WTC11 (cell line): ENCODE measurements at regions not wholly inside any gene's neighbourhood (a gene's known extent, or its start where the extent isn't known, plus 50 kb on each side); places are given as distances from the start of the nearest gene placed in this dataset.

Experiments used
- ATAC-seq: fragments of 200-7000 bp; cut with Tn5 transposase; 2 replicates; pipeline ENCODE4 v1.10.0; 2021; ENCODE audit warnings: mild to moderate bottlenecking, moderate library complexity
- CTCF ChIA-PET: fragments of 300-600 bp; sonication (Branson Sonifier 250); formaldehyde crosslinking; loops from one replicate; lab custom pipeline; 2021; ENCODE audit warnings: antibody characterized with exemption; lab: Charles Lee
- POLR2A ChIA-PET: fragments of 350-600 bp; sonication (Branson Sonifier 250); formaldehyde crosslinking; loops from one replicate; lab custom pipeline; 2021; ENCODE audit warnings: antibody characterized with exemption; lab: Charles Lee
- DNase-seq: peaks from one replicate; pipeline ENCODE4 v3.0.0; 2021; ENCODE audit warnings: low spot score
- H3K27ac Mint-ChIP-seq: 2 replicates; pipeline ENCODE4 v1.8.0; 2021; ENCODE audit warnings: mixed read lengths
- H3K27me3 Mint-ChIP-seq: 2 replicates; pipeline ENCODE4 v1.8.0; 2021; ENCODE audit warnings: low read depth, mild to moderate bottlenecking, moderate library complexity, mixed read lengths
- H3K36me3 Mint-ChIP-seq: 2 replicates; pipeline ENCODE4 v1.8.0; 2021; ENCODE audit warnings: mixed read lengths
- H3K4me1 Mint-ChIP-seq: 2 replicates; pipeline ENCODE4 v1.8.0; 2022; ENCODE audit warnings: mixed read lengths
- H3K4me3 Mint-ChIP-seq: 2 replicates; pipeline ENCODE4 v1.8.0; 2021; ENCODE audit warnings: mild to moderate bottlenecking, moderate library complexity, mixed read lengths
- H3K9me3 Mint-ChIP-seq: 2 replicates; pipeline ENCODE4 v1.8.0; 2021; ENCODE audit warnings: mixed read lengths
- FOXP1 ChIP-seq: sonication (generic); formaldehyde crosslinking; IDR thresholded peaks from 2 replicates; pipeline ENCODE4 v1.8.0; 2022; ENCODE audit warnings: missing genetic modification reagents, mild to moderate bottlenecking, moderate library complexity, borderline replicate concordance
- GRHL2 ChIP-seq: fragments of 250-450 bp; sonication (Bioruptor Pico); IDR thresholded peaks from 2 replicates; pipeline ENCODE4 v1.8.0; 2022; ENCODE audit warnings: mild to moderate bottlenecking, moderate library complexity; ENCODE audit not compliant: insufficient replicate concordance, severe bottlenecking
- IRF2 ChIP-seq: sonication (generic); formaldehyde crosslinking; IDR thresholded peaks from 2 replicates; pipeline ENCODE4 v1.8.0; 2022; ENCODE audit warnings: low read depth, missing genetic modification reagents, borderline replicate concordance
- NFYB ChIP-seq: sonication (generic); formaldehyde crosslinking; conservative IDR thresholded peaks from 2 replicates; pipeline ENCODE4 v1.8.0; 2022; ENCODE audit warnings: low read depth, missing genetic modification reagents
- RELA ChIP-seq: sonication (generic); formaldehyde crosslinking; IDR thresholded peaks from 2 replicates; pipeline ENCODE4 v1.8.1; 2022; ENCODE audit warnings: missing genetic modification reagents, mild to moderate bottlenecking, borderline replicate concordance
- SMAD3 ChIP-seq: sonication (generic); formaldehyde crosslinking; IDR thresholded peaks from 2 replicates; pipeline ENCODE4 v1.8.0; 2022; ENCODE audit warnings: missing genetic modification reagents, mild to moderate bottlenecking, borderline replicate concordance
- SOX15 ChIP-seq: fragments of 250-450 bp; sonication (Bioruptor Pico); IDR thresholded peaks from 2 replicates; pipeline ENCODE4 v1.9.0; 2021; ENCODE audit warnings: mild to moderate bottlenecking
- TEAD4 ChIP-seq: sonication (generic); formaldehyde crosslinking; IDR thresholded peaks from 2 replicates; pipeline ENCODE4 v1.8.0; 2022; ENCODE audit warnings: mild to moderate bottlenecking, missing genetic modification reagents
- TP53 ChIP-seq: sonication (generic); formaldehyde crosslinking; IDR thresholded peaks from 2 replicates; pipeline ENCODE4 v1.8.1; 2023; ENCODE audit warnings: mild to moderate bottlenecking, missing genetic modification reagents
- ZNF219 ChIP-seq: sonication (generic); formaldehyde crosslinking; IDR thresholded peaks from 2 replicates; pipeline ENCODE4 v1.8.0; 2023; ENCODE audit warnings: missing genetic modification reagents, mild to moderate bottlenecking, borderline replicate concordance
- ZNF232 ChIP-seq: sonication (generic); formaldehyde crosslinking; IDR thresholded peaks from 2 replicates; pipeline ENCODE4 v1.8.0; 2022; ENCODE audit warnings: mild to moderate bottlenecking, missing genetic modification reagents
- TF ChIP-seq, protein P1 (sequence below): fragments of 250-450 bp; sonication (Bioruptor Pico); IDR thresholded peaks from 2 replicates; pipeline ENCODE4 v1.9.0; 2021; ENCODE audit warnings: mild to moderate bottlenecking
- TF ChIP-seq, protein P2 (sequence below): fragments of 250-450 bp; sonication (Bioruptor Pico); IDR thresholded peaks from 2 replicates; pipeline ENCODE4 v2.1.2; 2022; ENCODE audit warnings: mild to moderate bottlenecking, moderate library complexity
- TF ChIP-seq, protein P3 (sequence below): sonication (generic); formaldehyde crosslinking; IDR thresholded peaks from 2 replicates; pipeline ENCODE4 v1.8.1; 2023; ENCODE audit warnings: mild to moderate bottlenecking, missing genetic modification reagents, borderline replicate concordance
- TF ChIP-seq, protein P4 (sequence below): sonication (generic); formaldehyde crosslinking; IDR thresholded peaks from 2 replicates; pipeline ENCODE4 v1.8.0; 2022; ENCODE audit warnings: mild to moderate bottlenecking, missing genetic modification reagents
- TF ChIP-seq, protein P5 (sequence below): sonication (generic); formaldehyde crosslinking; IDR thresholded peaks from 2 replicates; pipeline ENCODE4 v1.8.1; 2023; ENCODE audit warnings: mild to moderate bottlenecking, moderate library complexity, missing genetic modification reagents
- TF ChIP-seq, protein P6 (sequence below): sonication (generic); formaldehyde crosslinking; IDR thresholded peaks from 2 replicates; pipeline ENCODE4 v1.8.1; 2022; ENCODE audit warnings: mild to moderate bottlenecking, missing genetic modification reagents, moderate library complexity, borderline replicate concordance
- TF ChIP-seq, protein P7 (sequence below): sonication (generic); formaldehyde crosslinking; IDR thresholded peaks from 2 replicates; pipeline ENCODE4 v1.8.0; 2023; ENCODE audit warnings: missing genetic modification reagents
- TF ChIP-seq, protein P8 (sequence below): sonication (generic); formaldehyde crosslinking; IDR thresholded peaks from 2 replicates; pipeline ENCODE4 v1.8.0; 2023; ENCODE audit warnings: mild to moderate bottlenecking, missing genetic modification reagents
- TF ChIP-seq, protein P9 (sequence below): sonication (generic); formaldehyde crosslinking; IDR thresholded peaks from 2 replicates; pipeline ENCODE4 v1.8.1; 2023; ENCODE audit warnings: mild to moderate bottlenecking, missing genetic modification reagents, moderate library complexity

DNA sequence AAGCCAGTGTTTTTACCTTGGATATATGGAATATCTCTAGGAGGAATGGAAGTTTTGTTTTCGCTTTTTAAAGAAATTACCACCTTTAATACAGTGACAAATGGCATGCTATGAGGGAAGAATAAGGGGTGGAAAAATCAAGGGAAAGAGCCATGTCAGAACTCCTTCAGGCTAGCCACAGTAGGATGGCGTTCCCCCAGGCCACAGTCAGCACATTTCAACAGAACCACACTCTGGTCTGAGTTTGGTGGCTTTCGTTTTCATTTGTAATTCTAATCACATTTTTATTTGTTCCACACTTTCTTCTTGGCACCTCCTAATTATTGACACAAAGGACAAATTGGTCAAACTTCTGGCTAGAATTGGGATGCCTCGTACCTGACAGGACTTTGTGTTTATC is 60.3 kb upstream of the RCOR3 start:
- H3K36me3 Mint-ChIP-seq = peaks cover 12% of the 10 kb centered on the region
- CTCF ChIA-PET = no interaction called here
- no peak overlapping the region for H3K27ac Mint-ChIP-seq
- peaks cover 3% of the 10 kb centered on the region; the same call in 1 of the 2 replicates for H3K27me3 Mint-ChIP-seq
- H3K9me3 Mint-ChIP-seq = peaks cover 18% of the 10 kb centered on the region
- TF ChIP-seq ZNF219 (CRISPR knock-in tag) (no peak), IRF2 (CRISPR knock-in tag) (no peak), SMAD3 (CRISPR knock-in tag) (no peak), ZNF232 (CRISPR knock-in tag) (no peak), SOX15 (CRISPR knock-in tag) (no peak)
- TF ChIP-seq, protein P1, sequence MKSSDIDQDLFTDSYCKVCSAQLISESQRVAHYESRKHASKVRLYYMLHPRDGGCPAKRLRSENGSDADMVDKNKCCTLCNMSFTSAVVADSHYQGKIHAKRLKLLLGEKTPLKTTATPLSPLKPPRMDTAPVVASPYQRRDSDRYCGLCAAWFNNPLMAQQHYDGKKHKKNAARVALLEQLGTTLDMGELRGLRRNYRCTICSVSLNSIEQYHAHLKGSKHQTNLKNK (CRISPR knock-in tag) = no peak
- TF ChIP-seq, protein P2, sequence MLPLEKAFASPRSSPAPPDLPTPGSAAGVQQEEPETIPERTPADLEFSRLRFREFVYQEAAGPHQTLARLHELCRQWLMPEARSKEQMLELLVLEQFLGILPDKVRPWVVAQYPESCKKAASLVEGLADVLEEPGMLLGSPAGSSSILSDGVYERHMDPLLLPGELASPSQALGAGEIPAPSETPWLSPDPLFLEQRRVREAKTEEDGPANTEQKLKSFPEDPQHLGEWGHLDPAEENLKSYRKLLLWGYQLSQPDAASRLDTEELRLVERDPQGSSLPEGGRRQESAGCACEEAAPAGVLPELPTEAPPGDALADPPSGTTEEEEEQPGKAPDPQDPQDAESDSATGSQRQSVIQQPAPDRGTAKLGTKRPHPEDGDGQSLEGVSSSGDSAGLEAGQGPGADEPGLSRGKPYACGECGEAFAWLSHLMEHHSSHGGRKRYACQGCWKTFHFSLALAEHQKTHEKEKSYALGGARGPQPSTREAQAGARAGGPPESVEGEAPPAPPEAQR (CRISPR knock-in tag) = no peak
- TF ChIP-seq, protein P3, sequence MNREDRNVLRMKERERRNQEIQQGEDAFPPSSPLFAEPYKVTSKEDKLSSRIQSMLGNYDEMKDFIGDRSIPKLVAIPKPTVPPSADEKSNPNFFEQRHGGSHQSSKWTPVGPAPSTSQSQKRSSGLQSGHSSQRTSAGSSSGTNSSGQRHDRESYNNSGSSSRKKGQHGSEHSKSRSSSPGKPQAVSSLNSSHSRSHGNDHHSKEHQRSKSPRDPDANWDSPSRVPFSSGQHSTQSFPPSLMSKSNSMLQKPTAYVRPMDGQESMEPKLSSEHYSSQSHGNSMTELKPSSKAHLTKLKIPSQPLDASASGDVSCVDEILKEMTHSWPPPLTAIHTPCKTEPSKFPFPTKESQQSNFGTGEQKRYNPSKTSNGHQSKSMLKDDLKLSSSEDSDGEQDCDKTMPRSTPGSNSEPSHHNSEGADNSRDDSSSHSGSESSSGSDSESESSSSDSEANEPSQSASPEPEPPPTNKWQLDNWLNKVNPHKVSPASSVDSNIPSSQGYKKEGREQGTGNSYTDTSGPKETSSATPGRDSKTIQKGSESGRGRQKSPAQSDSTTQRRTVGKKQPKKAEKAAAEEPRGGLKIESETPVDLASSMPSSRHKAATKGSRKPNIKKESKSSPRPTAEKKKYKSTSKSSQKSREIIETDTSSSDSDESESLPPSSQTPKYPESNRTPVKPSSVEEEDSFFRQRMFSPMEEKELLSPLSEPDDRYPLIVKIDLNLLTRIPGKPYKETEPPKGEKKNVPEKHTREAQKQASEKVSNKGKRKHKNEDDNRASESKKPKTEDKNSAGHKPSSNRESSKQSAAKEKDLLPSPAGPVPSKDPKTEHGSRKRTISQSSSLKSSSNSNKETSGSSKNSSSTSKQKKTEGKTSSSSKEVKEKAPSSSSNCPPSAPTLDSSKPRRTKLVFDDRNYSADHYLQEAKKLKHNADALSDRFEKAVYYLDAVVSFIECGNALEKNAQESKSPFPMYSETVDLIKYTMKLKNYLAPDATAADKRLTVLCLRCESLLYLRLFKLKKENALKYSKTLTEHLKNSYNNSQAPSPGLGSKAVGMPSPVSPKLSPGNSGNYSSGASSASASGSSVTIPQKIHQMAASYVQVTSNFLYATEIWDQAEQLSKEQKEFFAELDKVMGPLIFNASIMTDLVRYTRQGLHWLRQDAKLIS (CRISPR knock-in tag) = no peak
- no peak overlapping the region for H3K4me3 Mint-ChIP-seq
- DNase-seq (no peak), ATAC-seq (no peak)
- H3K4me1 Mint-ChIP-seq = no peaks in the 10 kb centered on the region
- POLR2A ChIA-PET = no interaction called here

DNA sequence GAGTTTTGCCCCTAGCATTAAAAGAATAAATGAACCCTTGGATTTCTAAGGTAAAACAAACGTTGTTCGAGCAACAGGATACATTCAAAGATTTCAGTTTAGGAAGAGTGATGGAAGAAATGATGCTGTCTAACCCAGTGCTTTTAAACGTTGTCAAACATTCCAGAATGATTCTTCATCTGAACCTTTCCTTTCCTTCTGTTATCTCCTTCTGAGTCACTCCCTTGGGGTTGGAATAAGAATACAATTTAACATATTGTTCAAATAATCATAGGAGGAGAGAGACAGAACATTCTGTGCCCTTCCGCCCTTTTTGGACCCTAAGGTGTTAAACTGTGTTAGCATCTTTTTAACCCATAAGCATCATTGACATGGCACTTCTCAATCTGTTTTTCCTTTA is 61.1 kb upstream of the RCOR3 start:
- peaks cover 12% of the 10 kb centered on the region for H3K36me3 Mint-ChIP-seq
- H3K4me3 Mint-ChIP-seq = no peak overlapping the region
- ChIA-PET CTCF (no interaction called here), POLR2A (no interaction called here)
- peaks cover 3% of the 10 kb centered on the region; the same call in 1 of the 2 replicates for H3K27me3 Mint-ChIP-seq
- H3K4me1 Mint-ChIP-seq = no peaks in the 10 kb centered on the region
- ATAC-seq (no peak), DNase-seq (no peak)
- H3K27ac Mint-ChIP-seq = no peak overlapping the region
- peaks cover 18% of the 10 kb centered on the region for H3K9me3 Mint-ChIP-seq
- TF ChIP-seq, protein P4, sequence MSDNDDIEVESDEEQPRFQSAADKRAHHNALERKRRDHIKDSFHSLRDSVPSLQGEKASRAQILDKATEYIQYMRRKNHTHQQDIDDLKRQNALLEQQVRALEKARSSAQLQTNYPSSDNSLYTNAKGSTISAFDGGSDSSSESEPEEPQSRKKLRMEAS (CRISPR knock-in tag) = no peak
- TF ChIP-seq TEAD4 (CRISPR knock-in tag) (no peak), RELA (CRISPR knock-in tag) (no peak), GRHL2 (CRISPR knock-in tag) (no peak), NFYB (no peak), TP53 (no peak), FOXP1 (CRISPR knock-in tag) (no peak)
- TF ChIP-seq, protein P5, sequence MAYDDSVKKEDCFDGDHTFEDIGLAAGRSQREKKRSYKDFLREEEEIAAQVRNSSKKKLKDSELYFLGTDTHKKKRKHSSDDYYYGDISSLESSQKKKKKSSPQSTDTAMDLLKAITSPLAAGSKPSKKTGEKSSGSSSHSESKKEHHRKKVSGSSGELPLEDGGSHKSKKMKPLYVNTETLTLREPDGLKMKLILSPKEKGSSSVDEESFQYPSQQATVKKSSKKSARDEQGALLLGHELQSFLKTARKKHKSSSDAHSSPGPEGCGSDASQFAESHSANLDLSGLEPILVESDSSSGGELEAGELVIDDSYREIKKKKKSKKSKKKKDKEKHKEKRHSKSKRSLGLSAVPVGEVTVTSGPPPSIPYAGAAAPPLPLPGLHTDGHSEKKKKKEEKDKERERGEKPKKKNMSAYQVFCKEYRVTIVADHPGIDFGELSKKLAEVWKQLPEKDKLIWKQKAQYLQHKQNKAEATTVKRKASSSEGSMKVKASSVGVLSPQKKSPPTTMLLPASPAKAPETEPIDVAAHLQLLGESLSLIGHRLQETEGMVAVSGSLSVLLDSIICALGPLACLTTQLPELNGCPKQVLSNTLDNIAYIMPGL (CRISPR knock-in tag) = no peak
- TF ChIP-seq, protein P6, sequence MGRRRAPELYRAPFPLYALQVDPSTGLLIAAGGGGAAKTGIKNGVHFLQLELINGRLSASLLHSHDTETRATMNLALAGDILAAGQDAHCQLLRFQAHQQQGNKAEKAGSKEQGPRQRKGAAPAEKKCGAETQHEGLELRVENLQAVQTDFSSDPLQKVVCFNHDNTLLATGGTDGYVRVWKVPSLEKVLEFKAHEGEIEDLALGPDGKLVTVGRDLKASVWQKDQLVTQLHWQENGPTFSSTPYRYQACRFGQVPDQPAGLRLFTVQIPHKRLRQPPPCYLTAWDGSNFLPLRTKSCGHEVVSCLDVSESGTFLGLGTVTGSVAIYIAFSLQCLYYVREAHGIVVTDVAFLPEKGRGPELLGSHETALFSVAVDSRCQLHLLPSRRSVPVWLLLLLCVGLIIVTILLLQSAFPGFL (CRISPR knock-in tag) = no peak
- TF ChIP-seq, protein P7, sequence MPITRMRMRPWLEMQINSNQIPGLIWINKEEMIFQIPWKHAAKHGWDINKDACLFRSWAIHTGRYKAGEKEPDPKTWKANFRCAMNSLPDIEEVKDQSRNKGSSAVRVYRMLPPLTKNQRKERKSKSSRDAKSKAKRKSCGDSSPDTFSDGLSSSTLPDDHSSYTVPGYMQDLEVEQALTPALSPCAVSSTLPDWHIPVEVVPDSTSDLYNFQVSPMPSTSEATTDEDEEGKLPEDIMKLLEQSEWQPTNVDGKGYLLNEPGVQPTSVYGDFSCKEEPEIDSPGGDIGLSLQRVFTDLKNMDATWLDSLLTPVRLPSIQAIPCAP (CRISPR knock-in tag) = no peak
- TF ChIP-seq, protein P8, sequence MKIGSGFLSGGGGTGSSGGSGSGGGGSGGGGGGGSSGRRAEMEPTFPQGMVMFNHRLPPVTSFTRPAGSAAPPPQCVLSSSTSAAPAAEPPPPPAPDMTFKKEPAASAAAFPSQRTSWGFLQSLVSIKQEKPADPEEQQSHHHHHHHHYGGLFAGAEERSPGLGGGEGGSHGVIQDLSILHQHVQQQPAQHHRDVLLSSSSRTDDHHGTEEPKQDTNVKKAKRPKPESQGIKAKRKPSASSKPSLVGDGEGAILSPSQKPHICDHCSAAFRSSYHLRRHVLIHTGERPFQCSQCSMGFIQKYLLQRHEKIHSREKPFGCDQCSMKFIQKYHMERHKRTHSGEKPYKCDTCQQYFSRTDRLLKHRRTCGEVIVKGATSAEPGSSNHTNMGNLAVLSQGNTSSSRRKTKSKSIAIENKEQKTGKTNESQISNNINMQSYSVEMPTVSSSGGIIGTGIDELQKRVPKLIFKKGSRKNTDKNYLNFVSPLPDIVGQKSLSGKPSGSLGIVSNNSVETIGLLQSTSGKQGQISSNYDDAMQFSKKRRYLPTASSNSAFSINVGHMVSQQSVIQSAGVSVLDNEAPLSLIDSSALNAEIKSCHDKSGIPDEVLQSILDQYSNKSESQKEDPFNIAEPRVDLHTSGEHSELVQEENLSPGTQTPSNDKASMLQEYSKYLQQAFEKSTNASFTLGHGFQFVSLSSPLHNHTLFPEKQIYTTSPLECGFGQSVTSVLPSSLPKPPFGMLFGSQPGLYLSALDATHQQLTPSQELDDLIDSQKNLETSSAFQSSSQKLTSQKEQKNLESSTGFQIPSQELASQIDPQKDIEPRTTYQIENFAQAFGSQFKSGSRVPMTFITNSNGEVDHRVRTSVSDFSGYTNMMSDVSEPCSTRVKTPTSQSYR (CRISPR knock-in tag) = no peak
- TF ChIP-seq, protein P9, sequence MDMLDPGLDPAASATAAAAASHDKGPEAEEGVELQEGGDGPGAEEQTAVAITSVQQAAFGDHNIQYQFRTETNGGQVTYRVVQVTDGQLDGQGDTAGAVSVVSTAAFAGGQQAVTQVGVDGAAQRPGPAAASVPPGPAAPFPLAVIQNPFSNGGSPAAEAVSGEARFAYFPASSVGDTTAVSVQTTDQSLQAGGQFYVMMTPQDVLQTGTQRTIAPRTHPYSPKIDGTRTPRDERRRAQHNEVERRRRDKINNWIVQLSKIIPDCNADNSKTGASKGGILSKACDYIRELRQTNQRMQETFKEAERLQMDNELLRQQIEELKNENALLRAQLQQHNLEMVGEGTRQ = no peak
